ENCODE measurements at regions not wholly inside any gene's neighbourhood (a gene's known extent, or its start where the extent isn't known, plus 50 kb on each side); places are given as distances from the start of the nearest gene placed in this dataset.
A peak's percentile ranks its signal among the peaks of the same experiment; 100 is the strongest.

DNA sequence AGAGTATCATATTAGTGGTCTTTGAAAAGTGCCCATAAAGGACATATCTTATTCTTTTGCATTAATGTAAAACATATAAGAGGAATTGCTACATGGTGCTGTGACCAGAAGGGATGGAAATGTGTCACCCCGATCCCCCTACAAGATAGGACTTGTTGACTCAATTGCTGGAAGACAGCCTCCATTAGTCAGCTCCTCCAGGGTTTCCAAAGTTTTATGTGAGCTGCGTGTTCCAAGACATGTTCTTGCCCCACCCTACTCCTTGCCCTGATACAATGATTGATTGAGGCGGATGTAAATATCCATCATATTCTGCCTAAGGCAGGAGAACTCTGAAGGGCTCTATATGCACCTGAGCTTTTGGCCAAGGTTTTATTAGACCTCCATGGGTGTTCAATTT lies 541.0 kb upstream of the ZEB2 start:
- H3K36me3 Mint-ChIP-seq = no peaks in the 10 kb centered on the region
- no peak overlapping the region for H3K4me3 Mint-ChIP-seq
- TF ChIP-seq, protein P1, sequence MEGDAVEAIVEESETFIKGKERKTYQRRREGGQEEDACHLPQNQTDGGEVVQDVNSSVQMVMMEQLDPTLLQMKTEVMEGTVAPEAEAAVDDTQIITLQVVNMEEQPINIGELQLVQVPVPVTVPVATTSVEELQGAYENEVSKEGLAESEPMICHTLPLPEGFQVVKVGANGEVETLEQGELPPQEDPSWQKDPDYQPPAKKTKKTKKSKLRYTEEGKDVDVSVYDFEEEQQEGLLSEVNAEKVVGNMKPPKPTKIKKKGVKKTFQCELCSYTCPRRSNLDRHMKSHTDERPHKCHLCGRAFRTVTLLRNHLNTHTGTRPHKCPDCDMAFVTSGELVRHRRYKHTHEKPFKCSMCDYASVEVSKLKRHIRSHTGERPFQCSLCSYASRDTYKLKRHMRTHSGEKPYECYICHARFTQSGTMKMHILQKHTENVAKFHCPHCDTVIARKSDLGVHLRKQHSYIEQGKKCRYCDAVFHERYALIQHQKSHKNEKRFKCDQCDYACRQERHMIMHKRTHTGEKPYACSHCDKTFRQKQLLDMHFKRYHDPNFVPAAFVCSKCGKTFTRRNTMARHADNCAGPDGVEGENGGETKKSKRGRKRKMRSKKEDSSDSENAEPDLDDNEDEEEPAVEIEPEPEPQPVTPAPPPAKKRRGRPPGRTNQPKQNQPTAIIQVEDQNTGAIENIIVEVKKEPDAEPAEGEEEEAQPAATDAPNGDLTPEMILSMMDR (IDR thresholded peaks at IDR 0.05; ENCODE audit: unreplicated experiment) = no peak
- H3K9me3 Mint-ChIP-seq = peaks cover 18% of the 10 kb centered on the region
- H3K27me3 Mint-ChIP-seq (ENCODE audit: low read depth) = no peaks in the 10 kb centered on the region
- H3K27ac Mint-ChIP-seq = no peak overlapping the region
- no peak for DNase-seq (ENCODE audit: low spot score in 2 of 2, unreplicated experiment in 2 of 2)
- H3K4me1 Mint-ChIP-seq = peaks cover 24% of the 10 kb centered on the region

DNA sequence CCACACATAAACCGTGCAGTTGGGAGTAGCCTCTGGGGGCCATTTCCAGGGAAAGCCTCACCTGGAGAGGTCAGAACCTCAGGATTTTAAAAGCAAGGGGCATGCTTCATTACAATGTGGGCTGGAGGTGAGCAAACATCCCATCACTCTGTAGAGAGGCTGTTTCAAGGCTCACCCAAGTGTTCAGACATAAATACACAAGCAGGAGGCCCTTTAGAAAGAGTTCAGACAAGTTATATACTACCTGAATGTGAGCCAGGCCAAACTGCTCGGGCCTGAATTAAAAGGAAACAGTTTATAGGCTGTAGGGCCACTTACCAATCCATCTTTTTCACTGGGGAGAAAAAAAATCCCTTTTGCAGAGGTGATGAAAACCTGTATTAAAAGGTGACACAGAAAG lies 540.0 kb upstream of the ZEB2 start:
- no peak for DNase-seq (ENCODE audit: low spot score in 2 of 2, unreplicated experiment in 2 of 2)
- peaks cover 18% of the 10 kb centered on the region for H3K9me3 Mint-ChIP-seq
- no peaks in the 10 kb centered on the region for H3K27me3 Mint-ChIP-seq (ENCODE audit: low read depth)
- H3K36me3 Mint-ChIP-seq = no peaks in the 10 kb centered on the region
- no peak overlapping the region for H3K27ac Mint-ChIP-seq
- H3K4me3 Mint-ChIP-seq = no peak overlapping the region
- TF ChIP-seq, protein P1 (IDR thresholded peaks at IDR 0.05; ENCODE audit: unreplicated experiment) = no peak
- H3K4me1 Mint-ChIP-seq = peaks cover 16% of the 10 kb centered on the region

DNA sequence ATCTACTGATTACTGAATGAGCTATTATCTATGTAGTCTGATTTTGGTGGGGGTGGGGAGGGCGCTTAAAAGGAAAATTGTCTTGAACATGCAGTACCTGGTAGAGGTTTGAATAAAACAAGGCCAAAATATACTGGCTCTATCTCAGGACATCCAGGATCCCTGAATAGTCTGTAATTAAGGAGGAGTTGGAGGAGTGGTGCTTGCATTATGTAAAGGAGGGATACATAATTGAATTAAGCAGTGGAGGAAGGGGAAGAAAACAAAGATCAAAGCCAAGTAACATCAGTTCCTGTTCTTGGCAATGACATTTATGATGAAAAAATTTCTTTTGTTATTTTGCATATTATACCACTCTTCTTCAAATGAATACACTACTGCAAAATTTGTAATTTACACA lies 539.4 kb upstream of the ZEB2 start:
- no peaks in the 10 kb centered on the region for H3K36me3 Mint-ChIP-seq
- no peak overlapping the region for H3K27ac Mint-ChIP-seq

DNA sequence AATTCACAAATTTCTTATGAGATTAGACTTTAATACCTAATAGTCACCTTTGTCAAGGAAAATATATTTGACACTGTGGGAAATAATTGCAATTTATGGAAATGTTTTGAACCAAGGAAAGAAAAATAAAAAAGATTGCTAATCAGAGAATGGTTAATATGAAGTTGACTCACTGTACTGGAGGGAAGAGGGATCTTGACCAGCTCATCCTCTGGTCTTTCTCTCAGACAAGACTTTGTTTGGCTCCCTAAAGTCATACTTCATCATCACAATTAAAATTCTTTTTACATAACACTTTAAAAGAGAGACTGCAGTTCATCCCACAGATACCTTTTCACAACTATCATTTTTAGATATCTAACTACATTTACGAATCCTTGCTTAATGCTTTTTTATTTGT lies 538.5 kb upstream of the ZEB2 start:
- no peak for DNase-seq (ENCODE audit: low spot score in 2 of 2, unreplicated experiment in 2 of 2)
- Mint-ChIP-seq H3K4me1 (peaks cover 14% of the 10 kb centered on the region), H3K36me3 (no peaks in the 10 kb centered on the region), H3K27me3 (ENCODE audit: low read depth) (no peaks in the 10 kb centered on the region), H3K4me3 (no peak overlapping the region), H3K27ac (peak overlapping the region; percentile 14), H3K9me3 (peaks cover 16% of the 10 kb centered on the region)
- TF ChIP-seq, protein P1 (IDR thresholded peaks at IDR 0.05; ENCODE audit: unreplicated experiment) = no peak

More for the DNA sequence above, 539.4 kb upstream of the ZEB2 start:
- DNase-seq (ENCODE audit: low spot score in 2 of 2, unreplicated experiment in 2 of 2) = no peak
- Mint-ChIP-seq H3K4me3 (no peak overlapping the region), H3K9me3 (peaks cover 18% of the 10 kb centered on the region), H3K4me1 (peaks cover 14% of the 10 kb centered on the region), H3K27me3 (ENCODE audit: low read depth) (no peaks in the 10 kb centered on the region)
- TF ChIP-seq, protein P1 (IDR thresholded peaks at IDR 0.05; ENCODE audit: unreplicated experiment) = no peak

DNA sequence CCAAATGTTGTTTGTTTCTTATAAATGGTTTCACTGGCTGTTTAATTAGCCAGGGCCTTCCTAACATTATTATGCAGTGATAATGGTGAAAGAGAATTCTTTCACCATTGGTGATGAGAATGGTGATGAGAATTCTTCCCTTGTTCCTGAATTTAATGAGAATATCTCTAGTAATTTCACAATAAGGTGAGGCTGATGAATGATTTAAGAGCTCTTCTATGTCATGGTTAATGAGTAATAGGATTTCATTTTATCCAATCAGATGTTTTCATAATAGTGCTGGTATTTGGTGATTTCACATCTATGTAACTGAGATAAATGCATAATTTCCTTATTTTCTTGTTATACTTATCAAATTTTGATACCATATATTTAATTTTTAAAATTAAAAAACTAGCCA lies 535.7 kb upstream of the ZEB2 start:
- no peak overlapping the region for H3K27ac Mint-ChIP-seq
- H3K9me3 Mint-ChIP-seq = no peaks in the 10 kb centered on the region
- no peaks in the 10 kb centered on the region for H3K36me3 Mint-ChIP-seq
- H3K27me3 Mint-ChIP-seq (ENCODE audit: low read depth) = no peaks in the 10 kb centered on the region
- peaks cover 14% of the 10 kb centered on the region for H3K4me1 Mint-ChIP-seq
- TF ChIP-seq, protein P1 (IDR thresholded peaks at IDR 0.05; ENCODE audit: unreplicated experiment) = no peak
- no peak overlapping the region for H3K4me3 Mint-ChIP-seq
- DNase-seq (ENCODE audit: low spot score in 2 of 2, unreplicated experiment in 2 of 2) = no peak

DNA sequence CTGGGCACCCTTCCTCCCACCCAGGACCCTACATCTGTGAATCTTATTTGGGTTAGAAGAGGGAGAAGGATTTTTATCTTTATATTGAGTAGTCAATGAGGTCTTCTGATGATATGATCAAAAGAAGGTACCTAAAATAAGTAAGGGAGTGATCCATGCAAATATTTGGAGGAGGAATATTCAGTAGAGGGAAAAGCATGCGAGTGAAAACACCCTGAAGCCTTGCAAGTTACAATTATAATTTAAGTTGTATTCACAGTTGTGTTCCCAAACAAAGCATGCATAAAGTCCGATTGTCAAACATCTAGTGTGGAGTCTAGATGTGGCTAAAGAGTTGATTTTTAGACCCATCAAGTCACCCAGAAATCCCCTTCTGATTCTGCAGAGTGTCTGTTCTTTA lies 530.2 kb upstream of the ZEB2 start:
- Mint-ChIP-seq H3K27ac (no peak overlapping the region), H3K27me3 (ENCODE audit: low read depth) (no peaks in the 10 kb centered on the region), H3K9me3 (no peaks in the 10 kb centered on the region), H3K36me3 (no peaks in the 10 kb centered on the region), H3K4me3 (no peak overlapping the region), H3K4me1 (no peaks in the 10 kb centered on the region)
- TF ChIP-seq, protein P1 (IDR thresholded peaks at IDR 0.05; ENCODE audit: unreplicated experiment) = no peak
- DNase-seq (ENCODE audit: low spot score in 2 of 2, unreplicated experiment in 2 of 2) = no peak

All from mesothelial cell of epicardium (in vitro differentiated cells).